ENCODE measurements at regions not wholly inside any gene's neighbourhood (a gene's known extent, or its start where the extent isn't known, plus 50 kb on each side); places are given as distances from the start of the nearest gene placed in this dataset.

DNA sequence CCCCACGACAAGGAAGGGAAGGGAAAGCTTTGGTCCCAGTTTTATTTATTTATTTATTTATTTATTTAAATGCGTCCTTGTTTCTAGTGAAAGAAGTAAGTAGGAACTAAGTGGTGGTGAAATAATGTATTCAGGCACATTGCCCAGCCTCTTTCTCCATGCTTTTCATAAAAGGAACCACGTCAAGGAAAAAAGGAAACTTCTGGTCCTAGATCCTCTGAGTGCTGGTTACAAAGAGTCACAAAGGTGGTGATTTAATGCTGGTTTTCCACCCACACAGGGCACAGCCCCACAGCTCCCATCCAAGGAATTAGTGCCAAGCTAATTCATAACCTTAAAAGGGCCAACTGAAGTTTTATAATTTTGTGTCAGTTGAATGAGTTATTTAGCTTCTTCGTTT lies 206.6 kb upstream of the GYPA start:
- H3K4me1 ChIP-seq (ENCODE audit: control insufficient read depth, insufficient read depth, low read length), result no peaks in the 10 kb centered on the region

DNA sequence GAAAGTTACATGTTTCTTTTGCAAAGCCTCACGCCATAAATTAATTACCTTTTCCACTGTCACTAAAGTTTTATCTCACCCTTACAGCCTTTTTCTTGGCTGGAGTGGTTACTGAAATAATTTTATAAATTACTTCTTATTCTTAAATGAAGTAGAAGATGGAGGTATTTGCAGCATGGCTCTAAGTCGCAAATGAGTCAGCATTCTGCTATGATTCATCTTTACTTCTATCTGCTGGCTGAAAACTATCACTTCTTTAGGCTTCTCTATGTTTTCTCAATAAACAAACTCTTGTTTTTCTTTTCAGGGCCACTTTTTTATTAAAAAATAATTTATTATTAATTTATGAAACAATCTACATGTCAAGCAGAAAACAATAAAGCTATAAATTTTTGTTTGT lies 210.2 kb upstream of the GYPA start:
- DNase-seq (ENCODE audit: low read depth), result peak; percentile 41
- Histone ChIP-seq H3K4me3 (ENCODE audit: low read length) (no peak overlapping the region), H3K4me1 (ENCODE audit: control insufficient read depth, insufficient read depth, low read length) (no peaks in the 10 kb centered on the region), H3K36me3 (ENCODE audit: control insufficient read depth, insufficient read depth, low read length, severe bottlenecking) (no peaks in the 10 kb centered on the region), H3K27me3 (replicated peaks; ENCODE audit: control insufficient read depth, insufficient read depth, low read length) (peaks cover 29% of the 10 kb centered on the region), H3K9ac (ENCODE audit: low read length) (no peak overlapping the region), H3K9me3 (ENCODE audit: control insufficient read depth, low read length) (no peaks in the 10 kb centered on the region)

More for the DNA sequence above, 206.6 kb upstream of the GYPA start:
- Histone ChIP-seq H3K27me3 (replicated peaks; ENCODE audit: control insufficient read depth, insufficient read depth, low read length) (peaks cover under 1% of the 10 kb centered on the region), H3K9me3 (ENCODE audit: control insufficient read depth, low read length) (no peaks in the 10 kb centered on the region), H3K4me3 (ENCODE audit: low read length) (no peak overlapping the region), H3K36me3 (ENCODE audit: control insufficient read depth, insufficient read depth, low read length, severe bottlenecking) (no peaks in the 10 kb centered on the region), H3K9ac (ENCODE audit: low read length) (no peak overlapping the region)
- no peak for DNase-seq (ENCODE audit: low read depth)

DNA sequence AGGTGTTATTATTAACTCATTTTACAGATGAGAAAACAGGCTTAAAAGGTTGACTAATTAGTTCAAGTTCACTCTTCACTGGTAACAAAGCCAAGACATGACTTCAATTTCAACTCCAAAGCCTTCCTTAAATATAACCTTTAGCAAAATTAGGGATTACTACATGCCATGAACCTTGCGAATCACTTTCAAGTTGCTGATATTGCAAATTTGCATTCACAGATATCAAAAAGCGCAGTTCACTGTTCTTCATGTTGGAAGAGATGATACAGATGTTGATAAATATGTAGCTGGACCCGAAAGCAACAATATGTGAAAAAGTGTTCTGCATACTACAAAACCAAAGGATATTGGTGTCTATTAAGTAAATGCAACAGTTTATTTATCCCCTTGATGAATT lies 210.8 kb upstream of the GYPA start:
- Histone ChIP-seq H3K9ac (ENCODE audit: low read length) (no peak overlapping the region), H3K27me3 (replicated peaks; ENCODE audit: control insufficient read depth, insufficient read depth, low read length) (peaks cover 32% of the 10 kb centered on the region), H3K4me3 (ENCODE audit: low read length) (no peak overlapping the region), H3K4me1 (ENCODE audit: control insufficient read depth, insufficient read depth, low read length) (peaks cover 5% of the 10 kb centered on the region), H3K36me3 (ENCODE audit: control insufficient read depth, insufficient read depth, low read length, severe bottlenecking) (no peaks in the 10 kb centered on the region), H3K9me3 (ENCODE audit: control insufficient read depth, low read length) (no peaks in the 10 kb centered on the region)
- DNase-seq (ENCODE audit: low read depth), result no peak

DNA sequence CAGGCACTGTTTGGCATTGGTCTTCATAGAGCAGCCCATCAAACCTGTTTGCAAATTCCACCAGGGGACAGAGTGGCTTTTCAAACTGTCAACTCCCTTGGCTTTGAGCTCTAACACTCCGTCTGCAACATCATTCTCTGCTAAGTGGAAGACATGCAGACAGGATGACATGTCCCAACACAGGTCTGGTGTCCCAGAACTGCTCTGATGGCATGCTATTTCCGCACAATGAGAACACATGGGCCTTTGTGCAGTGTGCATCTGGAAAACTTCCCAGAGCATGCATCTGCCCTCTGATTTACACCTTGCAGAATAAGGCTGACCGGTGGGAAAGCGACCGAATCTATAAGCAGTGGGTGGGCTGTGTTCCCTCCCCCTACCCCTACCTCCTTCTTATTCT lies 212.8 kb upstream of the GYPA start:
- DNase-seq (ENCODE audit: low read depth), result no peak
- Histone ChIP-seq H3K9me3 (ENCODE audit: control insufficient read depth, low read length) (no peaks in the 10 kb centered on the region), H3K36me3 (ENCODE audit: control insufficient read depth, insufficient read depth, low read length, severe bottlenecking) (no peaks in the 10 kb centered on the region), H3K4me3 (ENCODE audit: low read length) (no peak overlapping the region), H3K27me3 (replicated peaks; ENCODE audit: control insufficient read depth, insufficient read depth, low read length) (peaks cover 46% of the 10 kb centered on the region), H3K9ac (ENCODE audit: low read length) (no peak overlapping the region), H3K4me1 (ENCODE audit: control insufficient read depth, insufficient read depth, low read length) (peaks cover 8% of the 10 kb centered on the region)

DNA sequence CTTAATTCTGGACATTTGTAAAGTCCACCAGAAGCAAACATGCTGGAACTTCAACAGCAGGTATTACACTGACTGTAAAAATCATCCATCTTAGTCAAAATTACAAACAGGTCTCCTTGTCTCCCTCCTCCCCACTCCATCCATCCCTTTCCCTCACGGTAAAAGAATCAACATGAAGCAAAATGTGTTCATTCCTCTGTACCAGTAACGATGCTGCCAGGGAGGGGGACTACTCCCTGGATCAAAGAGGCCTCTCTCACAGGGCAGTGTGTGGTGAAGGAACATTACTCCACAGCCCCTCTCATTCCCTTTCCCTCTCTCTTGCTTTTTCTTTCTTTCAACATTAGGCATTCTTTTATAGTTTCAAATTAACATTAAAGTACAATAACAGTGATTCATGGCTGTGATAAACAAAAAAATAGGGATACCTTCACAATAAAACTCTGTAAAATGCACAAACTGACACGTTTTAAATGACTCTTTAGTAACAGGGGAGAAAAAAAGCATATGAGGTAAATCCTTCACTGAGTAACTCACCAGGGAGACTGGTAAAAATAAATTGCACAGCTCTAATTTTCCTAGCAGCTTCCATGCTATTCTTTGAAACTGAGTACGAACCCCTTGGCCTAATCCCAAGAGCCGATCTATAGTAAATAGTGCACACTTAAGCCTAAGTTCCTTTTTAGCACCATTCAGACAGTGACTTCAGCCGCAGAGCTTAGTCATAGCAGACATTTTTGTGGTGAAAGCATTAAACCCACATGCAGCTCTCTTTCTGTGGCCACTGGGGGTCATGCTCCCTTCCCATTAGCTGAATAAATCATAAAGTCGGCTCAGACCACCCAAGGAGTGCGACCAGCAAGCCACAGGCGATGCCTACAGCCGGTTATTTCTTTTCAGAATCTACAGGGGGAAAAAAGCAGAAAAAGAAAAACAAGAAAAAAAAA lies 215.6 kb upstream of the GYPA start:
- no peak overlapping the region for H3K4me3 ChIP-seq (ENCODE audit: low read length)
- no peaks in the 10 kb centered on the region for H3K9me3 ChIP-seq (ENCODE audit: control insufficient read depth, low read length)
- H3K4me1 ChIP-seq (ENCODE audit: control insufficient read depth, insufficient read depth, low read length), result peaks cover 8% of the 10 kb centered on the region
- H3K9ac ChIP-seq (ENCODE audit: low read length), result no peak overlapping the region
- peaks cover 71% of the 10 kb centered on the region for H3K27me3 ChIP-seq (replicated peaks; ENCODE audit: control insufficient read depth, insufficient read depth, low read length)
- peak; percentile 90 for DNase-seq (ENCODE audit: low read depth)
- H3K36me3 ChIP-seq (ENCODE audit: control insufficient read depth, insufficient read depth, low read length, severe bottlenecking), result no peaks in the 10 kb centered on the region

DNA sequence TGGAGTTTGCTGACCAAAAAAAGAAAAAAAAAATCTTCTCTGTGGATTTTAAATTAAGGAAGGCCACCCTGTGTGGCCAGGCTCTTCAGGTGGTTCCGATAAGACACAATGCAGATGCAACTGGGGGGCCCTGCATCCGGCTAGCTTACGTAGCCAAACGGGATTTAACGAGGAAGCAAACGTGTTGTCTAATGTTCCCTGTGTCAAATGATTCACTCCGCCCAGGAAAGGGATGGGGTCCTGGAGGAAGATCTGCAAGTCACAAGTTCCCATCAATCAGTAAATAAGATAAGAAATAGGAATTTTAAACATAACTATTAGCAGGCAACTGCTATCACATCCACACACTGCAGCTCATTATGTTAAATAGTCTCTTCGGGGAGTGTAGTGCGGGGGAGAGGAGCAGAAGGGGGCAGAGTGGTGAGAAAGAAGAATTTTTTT lies 216.4 kb upstream of the GYPA start:
- Histone ChIP-seq H3K9ac (ENCODE audit: low read length) (no peak overlapping the region), H3K4me1 (ENCODE audit: control insufficient read depth, insufficient read depth, low read length) (peaks cover 8% of the 10 kb centered on the region), H3K27me3 (replicated peaks; ENCODE audit: control insufficient read depth, insufficient read depth, low read length) (peaks cover 80% of the 10 kb centered on the region), H3K4me3 (ENCODE audit: low read length) (no peak overlapping the region), H3K36me3 (ENCODE audit: control insufficient read depth, insufficient read depth, low read length, severe bottlenecking) (no peaks in the 10 kb centered on the region), H3K9me3 (ENCODE audit: control insufficient read depth, low read length) (no peaks in the 10 kb centered on the region)
- no peak for DNase-seq (ENCODE audit: low read depth)

DNA sequence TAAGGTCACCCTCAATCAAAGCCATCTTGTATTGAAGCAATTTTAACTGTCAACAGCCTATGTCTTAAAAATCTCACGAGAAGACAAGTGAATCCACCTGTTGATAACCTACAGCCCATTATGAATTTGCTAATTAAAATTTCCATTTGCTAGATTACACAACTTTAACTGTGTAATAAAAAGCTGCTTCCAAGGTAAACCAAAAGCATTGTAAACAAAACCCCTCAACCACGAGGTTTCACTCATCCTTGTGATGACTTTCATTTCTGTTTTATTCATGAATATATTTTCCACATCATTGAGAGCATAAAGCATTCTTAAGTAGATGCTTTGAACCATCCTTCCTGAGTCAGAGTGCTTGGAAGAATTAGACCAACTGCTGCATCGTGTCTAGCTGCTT lies 217.5 kb upstream of the GYPA start:
- no peak for DNase-seq (ENCODE audit: low read depth)
- no peak overlapping the region for H3K9ac ChIP-seq (ENCODE audit: low read length)
- H3K36me3 ChIP-seq (ENCODE audit: control insufficient read depth, insufficient read depth, low read length, severe bottlenecking), result no peaks in the 10 kb centered on the region
- H3K4me3 ChIP-seq (ENCODE audit: low read length), result no peak overlapping the region
- peaks cover 78% of the 10 kb centered on the region for H3K27me3 ChIP-seq (replicated peaks; ENCODE audit: control insufficient read depth, insufficient read depth, low read length)
- H3K9me3 ChIP-seq (ENCODE audit: control insufficient read depth, low read length), result no peaks in the 10 kb centered on the region
- peaks cover 8% of the 10 kb centered on the region for H3K4me1 ChIP-seq (ENCODE audit: control insufficient read depth, insufficient read depth, low read length)

DNA sequence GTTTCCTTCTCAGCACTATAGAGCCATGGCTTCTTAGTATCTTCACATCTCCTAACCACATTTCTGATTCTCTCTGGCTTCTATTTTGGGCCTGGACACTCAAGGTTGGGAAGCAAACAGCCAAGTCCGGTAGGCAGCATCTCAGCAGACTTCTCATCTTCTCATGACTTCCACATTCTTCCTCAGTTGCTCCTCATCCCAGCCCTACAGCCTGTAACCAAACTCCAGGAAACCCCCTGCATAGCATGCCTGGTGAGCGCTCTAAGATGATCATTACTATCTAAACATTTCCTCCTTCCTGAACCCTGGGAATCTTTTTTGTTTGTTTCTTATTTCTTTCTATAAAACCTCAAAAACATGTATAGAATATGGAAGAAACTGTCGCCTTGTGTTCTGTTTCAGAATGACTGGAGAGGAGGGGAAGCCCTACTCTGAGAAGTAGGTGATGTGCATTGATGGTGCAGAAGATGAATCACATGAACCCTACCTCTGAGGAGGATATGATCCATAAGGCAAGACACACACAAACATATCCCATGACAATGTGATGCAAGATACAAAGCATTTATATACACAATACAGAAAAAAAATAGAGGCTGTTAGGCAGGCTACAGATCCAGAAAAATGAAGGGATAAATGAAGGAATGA lies 219.8 kb upstream of the GYPA start:
- peaks cover 64% of the 10 kb centered on the region for H3K27me3 ChIP-seq (replicated peaks; ENCODE audit: control insufficient read depth, insufficient read depth, low read length)
- no peak overlapping the region for H3K4me3 ChIP-seq (ENCODE audit: low read length)
- peaks cover 8% of the 10 kb centered on the region for H3K4me1 ChIP-seq (ENCODE audit: control insufficient read depth, insufficient read depth, low read length)
- no peaks in the 10 kb centered on the region for H3K9me3 ChIP-seq (ENCODE audit: control insufficient read depth, low read length)
- DNase-seq (ENCODE audit: low read depth), result no peak
- H3K36me3 ChIP-seq (ENCODE audit: control insufficient read depth, insufficient read depth, low read length, severe bottlenecking), result no peaks in the 10 kb centered on the region
- no peak overlapping the region for H3K9ac ChIP-seq (ENCODE audit: low read length)

DNA sequence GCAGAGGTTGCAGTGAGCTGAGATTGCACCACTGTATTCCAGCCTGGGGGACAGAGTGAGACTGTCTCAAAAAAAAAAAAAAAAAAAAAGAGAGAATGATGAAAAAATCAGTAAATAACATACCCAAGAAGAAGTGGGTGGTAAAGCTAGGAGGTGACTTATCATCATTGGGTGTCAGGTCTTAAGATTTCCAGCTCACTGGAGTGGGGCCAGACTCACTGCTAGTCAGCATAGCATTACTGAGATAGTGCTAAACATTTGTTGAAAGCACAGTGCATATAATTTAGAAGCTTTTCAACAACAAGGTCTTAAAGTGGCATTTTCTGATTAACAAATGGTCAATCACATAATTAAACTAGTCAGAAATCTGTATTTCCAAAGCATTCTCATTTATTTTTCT lies 221.8 kb upstream of the GYPA start:
- no peak overlapping the region for H3K4me3 ChIP-seq (ENCODE audit: low read length)
- no peaks in the 10 kb centered on the region for H3K4me1 ChIP-seq (ENCODE audit: control insufficient read depth, insufficient read depth, low read length)
- H3K27me3 ChIP-seq (replicated peaks; ENCODE audit: control insufficient read depth, insufficient read depth, low read length), result peaks cover 54% of the 10 kb centered on the region
- DNase-seq (ENCODE audit: low read depth), result no peak
- no peaks in the 10 kb centered on the region for H3K36me3 ChIP-seq (ENCODE audit: control insufficient read depth, insufficient read depth, low read length, severe bottlenecking)
- no peaks in the 10 kb centered on the region for H3K9me3 ChIP-seq (ENCODE audit: control insufficient read depth, low read length)
- H3K9ac ChIP-seq (ENCODE audit: low read length), result no peak overlapping the region

DNA sequence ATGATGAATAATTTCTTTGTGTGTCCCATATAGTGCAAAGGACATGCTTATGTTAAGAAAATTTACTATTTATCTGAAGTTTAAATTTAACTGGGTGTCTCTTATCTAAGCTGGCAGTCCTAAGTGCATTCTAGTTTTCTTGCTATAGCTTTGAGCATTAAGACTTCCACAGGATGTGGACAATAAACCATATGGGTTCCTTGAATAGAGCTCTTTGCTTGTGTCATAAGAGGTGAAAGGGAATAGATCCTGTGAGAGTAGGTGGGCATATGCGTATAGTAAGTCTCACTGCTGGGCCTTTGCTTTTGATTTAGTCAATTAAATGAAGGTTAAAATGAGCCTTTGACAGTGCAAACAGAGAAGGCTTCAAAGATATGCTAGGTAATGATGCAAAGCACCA lies 223.4 kb upstream of the GYPA start:
- Histone ChIP-seq H3K9ac (ENCODE audit: low read length) (no peak overlapping the region), H3K4me3 (ENCODE audit: low read length) (no peak overlapping the region), H3K27me3 (replicated peaks; ENCODE audit: control insufficient read depth, insufficient read depth, low read length) (peaks cover 40% of the 10 kb centered on the region), H3K9me3 (ENCODE audit: control insufficient read depth, low read length) (no peaks in the 10 kb centered on the region), H3K4me1 (ENCODE audit: control insufficient read depth, insufficient read depth, low read length) (no peaks in the 10 kb centered on the region), H3K36me3 (ENCODE audit: control insufficient read depth, insufficient read depth, low read length, severe bottlenecking) (no peaks in the 10 kb centered on the region)
- no peak for DNase-seq (ENCODE audit: low read depth)

DNA sequence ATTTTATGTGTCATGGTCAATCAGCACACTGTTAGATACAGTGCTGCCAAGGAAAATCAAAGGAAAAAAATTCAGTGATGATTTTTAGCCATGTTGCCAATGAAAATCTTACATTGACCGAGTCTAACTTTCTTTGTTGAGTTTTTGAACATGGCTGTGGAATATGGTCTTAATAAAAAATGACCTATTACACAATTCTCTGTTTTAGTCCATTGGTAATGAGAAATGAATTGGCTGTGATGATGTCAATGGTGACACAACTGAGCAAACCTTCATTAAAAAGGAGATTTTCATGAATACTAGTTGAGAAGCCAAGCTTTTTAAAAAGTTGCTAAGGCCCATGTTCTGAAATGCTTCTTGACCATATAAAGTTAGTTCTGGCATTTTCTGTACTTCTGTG lies 225.9 kb upstream of the GYPA start:
- Histone ChIP-seq H3K9ac (ENCODE audit: low read length) (no peak overlapping the region), H3K27me3 (replicated peaks; ENCODE audit: control insufficient read depth, insufficient read depth, low read length) (peaks cover 17% of the 10 kb centered on the region), H3K36me3 (ENCODE audit: control insufficient read depth, insufficient read depth, low read length, severe bottlenecking) (no peaks in the 10 kb centered on the region), H3K4me3 (ENCODE audit: low read length) (no peak overlapping the region), H3K9me3 (ENCODE audit: control insufficient read depth, low read length) (no peaks in the 10 kb centered on the region), H3K4me1 (ENCODE audit: control insufficient read depth, insufficient read depth, low read length) (no peaks in the 10 kb centered on the region)
- DNase-seq (ENCODE audit: low read depth), result peak; percentile 21
